HCT116 (cell line): ENCODE measurements at regions not wholly inside any gene's neighbourhood (a gene's known extent, or its start where the extent isn't known, plus 50 kb on each side); places are given as distances from the start of the nearest gene placed in this dataset.

ENCODE experiments used
- ATAC-seq: fragments of 200-7000 bp; cut with Tn5 transposase; 2 replicates; pipeline ENCODE4 v1.9.1; 2020; ENCODE audit warnings: mild to moderate bottlenecking, moderate library complexity
- BruUV-seq: library from RNA; stranded (reverse); fragments of 400-500 nt; replicated peaks from 2 replicates; lab custom pipeline; 2021; lab: Mats Ljungman, UMichigan
- CTCF ChIA-PET: fragments of 300-600 bp; sonication (Branson Sonifier 250); formaldehyde crosslinking; loops from one replicate; lab custom pipeline; 2021; ENCODE audit warnings: antibody characterized with exemption; lab: Charles Lee
- POLR2A ChIA-PET: fragments of 300-600, 350-600 bp; sonication (Branson Sonifier 250); formaldehyde crosslinking; loops from one replicate; lab custom pipeline; 2021; ENCODE audit warnings: antibody characterized with exemption; lab: Charles Lee
- RAD21 ChIA-PET, 2 experiments: fragments of 300-600 bp; sonication (Branson Sonifier 250); formaldehyde crosslinking; loops; one replicate each; lab custom pipeline; 2023; ENCODE audit warnings: low total read pairs in 2 of 2; ENCODE audit not compliant: uncharacterized antibody in 2 of 2, unreplicated experiment in 2 of 2, low non-redundant PET in 1 of 2; lab: Charles Lee
- DNase-seq: peaks from one replicate; pipeline ENCODE4 v3.0.0-alpha.2; 2010; ENCODE audit warnings: low read depth, low spot score
- H2AFZ ChIP-seq: fragments of 200-600 bp; shearing (Covaris generic), sonication (generic); 2 replicates; pipeline ENCODE4 v1.6.1; 2017; ENCODE audit warnings: low read depth, mixed run types, mixed read lengths, antibody characterized with exemption, low read length; ENCODE audit not compliant: poor library complexity, severe bottlenecking
- H3K27ac ChIP-seq: 2 replicates; pipeline ENCODE4 v1.5.1; 2012; ENCODE audit warnings: low read depth, low read length
- H3K27me3 ChIP-seq: fragments of 200-600 bp; sonication (generic); 2 replicates; pipeline ENCODE4 v1.6.1; 2016; ENCODE audit warnings: mixed run types, low read length, mixed read lengths; ENCODE audit not compliant: insufficient read depth
- H3K36me3 ChIP-seq, 2 experiments: fragments of 200-500 bp in 1 of 2; fragments of 200-600 bp in 1 of 2; sonication (Bioruptor generic) in 1 of 2; sonication (generic) in 1 of 2; 2 replicates each; pipeline versions ENCODE4 v1.5.1 to v1.6.1; 2014 to 2016; ENCODE audit warnings: low read length in 2 of 2, inconsistent platforms in 1 of 2, mixed read lengths in 1 of 2, mixed run types in 1 of 2; ENCODE audit not compliant: insufficient read depth in 2 of 2, control insufficient read depth in 1 of 2
- H3K4me1 ChIP-seq, 2 experiments: fragments of 200-600 bp in 1 of 2; sonication (generic) in 1 of 2; 2 replicates each; pipeline versions ENCODE4 v1.5.1 to v1.6.1; 2012 to 2017; ENCODE audit warnings: low read length in 2 of 2, inconsistent platforms in 1 of 2, mild to moderate bottlenecking in 1 of 2, mixed read lengths in 1 of 2, mixed run types in 1 of 2, moderate library complexity in 1 of 2; ENCODE audit not compliant: insufficient read depth in 2 of 2, control insufficient read depth in 1 of 2
- H3K4me2 ChIP-seq: fragments of 200-600 bp; sonication (generic); 2 replicates; pipeline ENCODE4 v1.6.1; 2017; ENCODE audit warnings: mixed run types, low read length, mixed read lengths
- H3K4me3 ChIP-seq, 2 experiments: fragments of 200-600 bp in 1 of 2; sonication (generic) in 1 of 2; replicated peaks in 1 of 2; 2 replicates each; pipeline ENCODE4 v1.5.1; 2011 to 2016; ENCODE audit warnings: low read length in 2 of 2, control low read depth in 1 of 2, low read depth in 1 of 2, mild to moderate bottlenecking in 1 of 2, mixed read lengths in 1 of 2, mixed run types in 1 of 2
- H3K79me2 ChIP-seq: fragments of 200-600 bp; sonication (generic); 2 replicates; pipeline ENCODE4 v1.6.1; 2017; ENCODE audit warnings: mild to moderate bottlenecking, mixed run types, low read length, moderate library complexity, mixed read lengths; ENCODE audit not compliant: insufficient read depth
- H3K9ac ChIP-seq: fragments of 200-600 bp; sonication (generic); 2 replicates; pipeline ENCODE4 v1.6.1; 2016; ENCODE audit warnings: low read length, mixed read lengths
- H3K9me2 ChIP-seq: fragments of 200-600 bp; sonication (generic), shearing (Covaris generic); 2 replicates; pipeline ENCODE4 v1.6.1; 2017; ENCODE audit warnings: mixed run types, mild to moderate bottlenecking, moderate library complexity; ENCODE audit not compliant: insufficient read depth
- H3K9me3 ChIP-seq, 2 experiments: fragments of 200-500 bp in 1 of 2; fragments of 200-600 bp in 1 of 2; sonication (Bioruptor generic) in 1 of 2; sonication (generic) in 1 of 2; 2 replicates each; pipeline ENCODE4 v1.6.1; 2014 to 2017; ENCODE audit warnings: low read length in 2 of 2, mixed read lengths in 2 of 2, inconsistent platforms in 1 of 2, low read depth in 1 of 2, mild to moderate bottlenecking in 1 of 2, mixed run types in 1 of 2, moderate library complexity in 1 of 2; ENCODE audit not compliant: control insufficient read depth in 1 of 2, insufficient read depth in 1 of 2
- H4K20me1 ChIP-seq: fragments of 200-600 bp; sonication (generic), shearing (Covaris generic); 2 replicates; pipeline ENCODE4 v1.6.1; 2017; ENCODE audit warnings: mixed run types, mild to moderate bottlenecking, moderate library complexity; ENCODE audit not compliant: insufficient read depth
- CEBPB ChIP-seq: IDR thresholded peaks from 2 replicates; pipeline ENCODE4 v1.6.1; 2012; ENCODE audit warnings: low read depth
- EGR1 ChIP-seq: IDR thresholded peaks from 2 replicates; pipeline ENCODE4 v1.6.1; 2012; ENCODE audit warnings: low read depth
- POLR2AphosphoS5 ChIP-seq: IDR thresholded peaks from 2 replicates; pipeline ENCODE4 v1.6.1; 2011; ENCODE audit warnings: mild to moderate bottlenecking, low read depth, low read length, moderate library complexity
- RAD21 ChIP-seq: IDR thresholded peaks from 2 replicates; pipeline ENCODE4 v1.6.1; 2012; ENCODE audit warnings: low read depth, mild to moderate bottlenecking
- SIN3A ChIP-seq: IDR thresholded peaks from 2 replicates; pipeline ENCODE4 v1.6.1; 2012; ENCODE audit warnings: low read depth
- SP1 ChIP-seq: IDR thresholded peaks from 2 replicates; pipeline ENCODE4 v1.6.1; 2012; ENCODE audit warnings: low read depth
- TCF7L2 ChIP-seq: IDR thresholded peaks from 2 replicates; pipeline ENCODE4 v1.7.0; 2011; ENCODE audit warnings: borderline replicate concordance, inconsistent platforms; ENCODE audit not compliant: insufficient read depth, insufficient read length; ENCODE audit errors: extremely low read depth
- YY1 ChIP-seq: IDR thresholded peaks from 2 replicates; pipeline ENCODE4 v1.6.1; 2011; ENCODE audit warnings: low read length, low read depth, moderate library complexity, mild to moderate bottlenecking; ENCODE audit not compliant: insufficient replicate concordance; ENCODE audit errors: extremely low read depth
- ZFX ChIP-seq: fragments of 450-650 bp; IDR thresholded peaks from 2 replicates; pipeline ENCODE4 v1.6.1; 2017
- intact Hi-C: fragments of 100-400 bp; cut with micrococcal nuclease; formaldehyde crosslinking; loops from 2 replicates; pipeline ENCODE4 v1.10.0; 2022
- TF ChIP-seq, protein P1 (sequence below), 3 experiments: fragments of 200-600 bp in 1 of 3; sonication (generic) in 1 of 3; IDR thresholded peaks in 2 of 3; conservative IDR thresholded peaks in 1 of 3; 2 replicates each; pipeline ENCODE4 v1.5.1; 2012 to 2017; ENCODE audit warnings: low read depth in 2 of 3, low read length in 2 of 3, antibody characterized with exemption in 1 of 3, borderline replicate concordance in 1 of 3, control low read depth in 1 of 3, mild to moderate bottlenecking in 1 of 3, mixed read lengths in 1 of 3, mixed run types in 1 of 3, moderate library complexity in 1 of 3; ENCODE audit not compliant: insufficient read depth in 1 of 3
- TF ChIP-seq, protein P2 (sequence below): IDR thresholded peaks from 2 replicates; pipeline ENCODE4 v1.6.1; 2011; ENCODE audit warnings: mild to moderate bottlenecking, low read length, moderate library complexity; ENCODE audit not compliant: insufficient replicate concordance; ENCODE audit errors: extremely low read depth

DNA sequence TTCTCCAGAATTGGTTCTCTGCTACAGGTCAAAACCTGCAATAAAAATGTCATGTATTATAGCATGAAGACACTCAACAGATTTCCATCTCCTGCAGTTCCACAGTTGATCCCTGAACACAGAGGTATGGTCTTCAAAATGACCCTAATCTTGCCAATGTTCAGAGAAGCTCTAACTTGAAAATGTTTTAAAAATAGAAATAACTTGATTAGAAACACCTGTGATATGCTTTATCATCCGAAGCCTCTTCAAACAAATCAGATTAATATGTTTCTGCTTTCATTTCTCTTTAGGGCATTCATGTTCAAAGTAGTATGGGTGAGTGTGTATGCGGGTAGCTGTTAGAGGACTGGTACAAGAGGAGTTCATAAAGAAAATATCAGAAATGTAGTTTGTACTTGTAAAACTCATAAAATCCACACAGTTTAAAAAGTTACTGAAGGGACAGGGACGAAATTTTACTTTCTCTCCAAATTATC lies 60.4 kb downstream of the KCNRG start:
- intact Hi-C loops, result no loop called here
- Histone ChIP-seq H3K79me2 (peaks cover 100% of the 10 kb centered on the region), H3K9me3 (no peaks in the 10 kb centered on the region), H3K27me3 (no peaks in the 10 kb centered on the region), H3K36me3 (peaks cover 3 to 8% of the 10 kb centered on the region in 2 experiments; a peak in 2 of 4 replicates), H3K4me2 (no peak overlapping the region), H3K27ac (no peak overlapping the region), H3K4me3 (no peak overlapping the region), H4K20me1 (peaks cover 46% of the 10 kb centered on the region; the same call in 1 of the 2 replicates), H3K9me2 (no peaks in the 10 kb centered on the region), H2AFZ (no peak overlapping the region), H3K9ac (no peak overlapping the region), H3K4me1 (peaks cover 18 to 23% of the 10 kb centered on the region in 2 experiments)
- no TSS peak for BruUV-seq
- ATAC-seq, result no peak
- CTCF ChIA-PET, result interaction anchor here (1.4 kb wide), 1 partner anchor 9 kb away, joined by 4 read pairs; no protein-coding TSS in a partner anchor
- DNase-seq, result no peak
- RAD21 ChIA-PET, result no interaction called here
- TF ChIP-seq SP1 (no peak), CEBPB (no peak), YY1 (no peak), ZFX (no peak), POLR2AphosphoS5 (no peak), SIN3A (no peak), TCF7L2 (no peak), RAD21 (no peak), EGR1 (no peak)
- TF ChIP-seq, protein P1, sequence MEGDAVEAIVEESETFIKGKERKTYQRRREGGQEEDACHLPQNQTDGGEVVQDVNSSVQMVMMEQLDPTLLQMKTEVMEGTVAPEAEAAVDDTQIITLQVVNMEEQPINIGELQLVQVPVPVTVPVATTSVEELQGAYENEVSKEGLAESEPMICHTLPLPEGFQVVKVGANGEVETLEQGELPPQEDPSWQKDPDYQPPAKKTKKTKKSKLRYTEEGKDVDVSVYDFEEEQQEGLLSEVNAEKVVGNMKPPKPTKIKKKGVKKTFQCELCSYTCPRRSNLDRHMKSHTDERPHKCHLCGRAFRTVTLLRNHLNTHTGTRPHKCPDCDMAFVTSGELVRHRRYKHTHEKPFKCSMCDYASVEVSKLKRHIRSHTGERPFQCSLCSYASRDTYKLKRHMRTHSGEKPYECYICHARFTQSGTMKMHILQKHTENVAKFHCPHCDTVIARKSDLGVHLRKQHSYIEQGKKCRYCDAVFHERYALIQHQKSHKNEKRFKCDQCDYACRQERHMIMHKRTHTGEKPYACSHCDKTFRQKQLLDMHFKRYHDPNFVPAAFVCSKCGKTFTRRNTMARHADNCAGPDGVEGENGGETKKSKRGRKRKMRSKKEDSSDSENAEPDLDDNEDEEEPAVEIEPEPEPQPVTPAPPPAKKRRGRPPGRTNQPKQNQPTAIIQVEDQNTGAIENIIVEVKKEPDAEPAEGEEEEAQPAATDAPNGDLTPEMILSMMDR (IDR thresholded peaks at IDR 0.05 in 2 of 3, conservative IDR thresholded peaks at IDR 0.05 in 1 of 3; ENCODE audit: borderline replicate concordance in 1 of 3, insufficient read depth in 1 of 3, low read depth in 2 of 3, low read length in 2 of 3), result no peak
- TF ChIP-seq, protein P2, sequence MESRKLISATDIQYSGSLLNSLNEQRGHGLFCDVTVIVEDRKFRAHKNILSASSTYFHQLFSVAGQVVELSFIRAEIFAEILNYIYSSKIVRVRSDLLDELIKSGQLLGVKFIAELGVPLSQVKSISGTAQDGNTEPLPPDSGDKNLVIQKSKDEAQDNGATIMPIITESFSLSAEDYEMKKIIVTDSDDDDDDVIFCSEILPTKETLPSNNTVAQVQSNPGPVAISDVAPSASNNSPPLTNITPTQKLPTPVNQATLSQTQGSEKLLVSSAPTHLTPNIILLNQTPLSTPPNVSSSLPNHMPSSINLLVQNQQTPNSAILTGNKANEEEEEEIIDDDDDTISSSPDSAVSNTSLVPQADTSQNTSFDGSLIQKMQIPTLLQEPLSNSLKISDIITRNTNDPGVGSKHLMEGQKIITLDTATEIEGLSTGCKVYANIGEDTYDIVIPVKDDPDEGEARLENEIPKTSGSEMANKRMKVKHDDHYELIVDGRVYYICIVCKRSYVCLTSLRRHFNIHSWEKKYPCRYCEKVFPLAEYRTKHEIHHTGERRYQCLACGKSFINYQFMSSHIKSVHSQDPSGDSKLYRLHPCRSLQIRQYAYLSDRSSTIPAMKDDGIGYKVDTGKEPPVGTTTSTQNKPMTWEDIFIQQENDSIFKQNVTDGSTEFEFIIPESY, result no peak
- POLR2A ChIA-PET, result no interaction called here
